Dermis microvascular lymphatic vessel endothelial cell (primary cell): ENCODE measurements at regions not wholly inside any gene's neighbourhood (a gene's known extent, or its start where the extent isn't known, plus 50 kb on each side); places are given as distances from the start of the nearest gene placed in this dataset.
"Not testable (repeated sequence)": the region's sequence is repeated elsewhere in the genome, so short reads cannot be mapped to it uniquely, and the experiment has no call there.

ENCODE experiments used
- DNase-seq, 2 donors: peaks; one replicate each; pipeline versions ENCODE4 v3.0.0 to v3.0.0-alpha.2; 2010; ENCODE audit warnings: low read depth in 2 of 2

DNA sequence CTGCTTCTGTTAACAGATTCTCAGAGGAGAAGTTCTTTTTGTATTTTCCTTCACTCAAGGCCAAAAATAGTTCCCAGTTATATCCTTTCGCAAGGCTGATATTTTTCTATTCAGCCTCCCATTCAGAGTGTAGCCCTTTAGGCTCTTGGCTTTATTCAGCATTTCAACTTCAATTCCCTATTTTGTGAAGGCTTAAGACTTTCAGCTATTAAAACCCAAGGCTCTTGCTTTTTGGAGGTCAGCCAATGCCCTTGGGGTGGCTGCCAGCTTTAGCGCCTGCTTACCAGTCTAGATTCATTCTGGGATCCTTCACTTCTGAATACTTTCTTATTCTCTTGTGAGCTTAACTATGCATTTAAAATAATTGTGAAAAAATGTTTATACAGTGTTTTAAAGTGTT, 57.3 kb upstream of the ADGRA3 start:
- no peak for DNase-seq

DNA sequence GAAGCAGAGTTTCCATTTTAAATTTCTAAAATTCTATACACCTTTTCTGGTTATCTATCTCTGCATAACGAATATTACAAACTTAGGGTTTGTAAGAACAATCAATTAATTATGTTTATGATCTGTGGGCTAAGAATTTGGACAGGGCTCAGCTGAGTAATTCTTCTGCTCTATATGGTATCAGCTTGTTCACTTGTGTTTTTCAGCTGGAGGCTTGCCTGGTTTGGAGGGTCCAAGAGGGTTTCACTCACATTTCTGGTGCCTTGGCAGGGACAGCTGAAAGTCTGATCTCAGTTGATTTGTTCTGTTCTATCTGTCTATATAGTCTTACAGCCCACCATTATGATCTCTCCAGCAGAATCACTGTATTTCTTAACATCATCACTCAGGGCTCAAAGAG, 57.8 kb upstream of the ADGRA3 start:
- DNase-seq, result no peak

- no peak for DNase-seq
These were observed 58.6 kb upstream of the ADGRA3 start for GRCh38 chr4:22574424-22574823.

GRCh38 chr4:22574880-22575279, 59.0 kb upstream of the ADGRA3 start:
- no peak for DNase-seq

DNA sequence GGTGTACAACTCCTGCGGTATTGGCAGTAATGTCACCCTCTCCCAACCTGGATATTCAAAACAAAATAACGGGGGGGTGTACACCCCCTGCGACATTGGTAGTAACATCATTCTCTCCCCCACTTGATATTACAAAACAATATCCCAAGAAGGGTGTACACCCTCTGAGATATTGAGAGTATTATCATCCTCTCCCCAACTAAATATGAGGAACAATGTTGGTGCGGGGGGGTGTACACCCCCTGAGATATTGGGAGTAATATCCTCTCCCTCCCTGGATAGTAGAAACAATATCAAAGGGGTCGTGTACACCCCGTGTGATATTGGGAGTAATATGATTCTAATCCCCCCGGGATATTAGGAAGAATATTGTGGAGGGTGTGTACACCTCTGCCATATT, 71.4 kb upstream of the ADGRA3 start:
- no peak for DNase-seq

DNA sequence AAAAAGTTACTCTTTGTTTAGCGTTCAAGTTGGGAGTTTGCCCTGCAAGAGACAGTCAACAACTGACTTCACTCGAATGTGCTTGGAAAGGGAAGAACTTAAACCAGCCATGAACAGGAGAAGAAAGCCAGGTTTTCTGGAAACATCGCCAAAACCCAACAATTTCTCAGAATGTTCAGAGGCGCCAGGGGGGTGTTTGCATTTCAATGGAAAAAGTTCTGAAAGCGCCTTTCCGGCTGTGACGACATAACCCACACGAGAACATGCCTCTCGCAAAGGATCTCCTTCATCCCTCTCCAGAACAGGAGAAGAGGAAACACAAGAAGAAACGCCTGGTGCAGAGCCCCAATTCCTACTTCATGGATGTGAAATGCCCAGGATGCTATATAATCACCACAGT, 78.1 kb upstream of the ADGRA3 start:
- no peak for DNase-seq

DNA sequence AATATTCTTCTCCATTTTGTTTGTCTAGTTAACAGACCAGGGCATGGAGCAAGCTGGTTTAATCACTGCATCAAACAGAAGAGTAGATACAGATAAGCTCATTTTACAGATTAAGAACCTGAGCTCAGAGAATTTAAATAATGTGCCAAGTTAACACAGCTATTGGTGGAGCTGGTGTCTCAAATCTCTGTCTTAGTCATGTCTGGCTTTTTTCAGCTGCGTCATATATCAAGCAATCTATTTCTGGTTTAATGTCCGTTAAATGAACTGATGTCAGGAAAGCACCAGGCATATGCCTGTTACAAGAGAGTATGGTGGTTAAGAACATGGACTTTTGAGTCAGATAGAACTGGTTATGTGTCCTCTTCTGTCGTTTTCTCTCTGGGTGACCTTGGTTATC, 79.8 kb upstream of the ADGRA3 start:
- DNase-seq, result no peak

GRCh38 chr4:22596409-22596808, 80.5 kb upstream of the ADGRA3 start:
- no peak for DNase-seq

DNA sequence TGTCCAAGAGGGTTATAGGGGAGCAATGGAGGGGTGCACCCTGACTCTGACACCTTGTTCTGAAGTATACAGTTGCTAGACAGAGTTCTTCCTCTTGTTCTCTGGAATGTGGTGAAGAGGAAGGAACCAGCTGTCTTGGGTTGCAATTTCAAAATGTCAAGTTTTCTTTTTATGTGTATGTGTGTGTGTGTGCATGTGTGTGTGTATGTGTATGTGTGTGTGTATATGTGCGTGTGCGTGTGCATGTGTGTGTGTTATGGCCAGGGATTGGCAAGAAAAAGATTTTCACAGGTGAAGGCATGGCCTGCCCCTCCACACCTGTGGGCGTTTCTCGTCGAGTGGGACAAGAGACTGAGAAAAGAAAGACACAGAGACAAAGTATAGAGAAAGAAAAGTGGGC, 81.6 kb upstream of the ADGRA3 start:
- DNase-seq, result no peak

DNA sequence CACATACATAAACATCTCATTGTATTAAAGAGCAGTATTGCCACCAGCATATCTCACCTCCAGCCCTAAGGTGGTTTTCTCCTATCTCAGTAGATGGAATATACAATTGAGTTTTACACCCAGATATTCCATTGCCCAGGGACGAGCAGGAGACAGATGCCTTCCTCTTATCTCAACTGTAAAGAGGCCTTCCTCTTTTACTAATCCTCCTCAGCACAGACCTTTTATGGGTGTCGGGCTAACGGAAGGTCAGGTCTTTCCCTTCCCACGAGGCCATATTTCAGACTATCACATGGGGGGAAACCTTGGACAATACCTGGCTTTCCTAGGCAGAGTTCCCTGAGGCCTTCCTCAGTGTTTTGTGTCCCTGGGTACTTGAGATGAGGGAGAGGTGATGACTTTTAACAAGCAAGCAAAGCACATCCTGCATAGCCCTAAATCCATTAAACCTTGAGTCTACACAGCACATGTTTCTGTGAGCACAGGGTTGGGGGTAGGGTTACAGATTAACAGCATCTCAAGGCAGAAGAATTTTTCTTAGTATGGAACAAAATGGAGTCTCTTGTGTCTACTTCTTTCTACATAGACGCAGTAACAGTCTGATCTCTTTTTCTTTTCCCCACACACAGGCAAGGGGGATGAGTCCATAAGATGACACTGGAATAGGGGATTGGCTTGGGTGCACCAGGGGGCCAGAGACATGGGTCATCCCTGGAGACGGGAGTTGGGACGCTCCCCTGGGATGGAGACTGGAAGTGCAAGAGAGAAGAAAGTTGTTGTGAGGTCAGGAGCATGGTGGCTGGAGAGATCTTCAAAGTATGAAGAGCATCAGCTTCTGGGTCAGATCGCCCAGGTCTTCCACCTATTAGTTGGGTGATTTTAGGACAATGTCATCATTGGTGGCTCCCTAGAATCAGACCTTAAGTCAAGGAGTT, 82.5 kb upstream of the ADGRA3 start:
- DNase-seq, result not testable (repeated sequence)

DNA sequence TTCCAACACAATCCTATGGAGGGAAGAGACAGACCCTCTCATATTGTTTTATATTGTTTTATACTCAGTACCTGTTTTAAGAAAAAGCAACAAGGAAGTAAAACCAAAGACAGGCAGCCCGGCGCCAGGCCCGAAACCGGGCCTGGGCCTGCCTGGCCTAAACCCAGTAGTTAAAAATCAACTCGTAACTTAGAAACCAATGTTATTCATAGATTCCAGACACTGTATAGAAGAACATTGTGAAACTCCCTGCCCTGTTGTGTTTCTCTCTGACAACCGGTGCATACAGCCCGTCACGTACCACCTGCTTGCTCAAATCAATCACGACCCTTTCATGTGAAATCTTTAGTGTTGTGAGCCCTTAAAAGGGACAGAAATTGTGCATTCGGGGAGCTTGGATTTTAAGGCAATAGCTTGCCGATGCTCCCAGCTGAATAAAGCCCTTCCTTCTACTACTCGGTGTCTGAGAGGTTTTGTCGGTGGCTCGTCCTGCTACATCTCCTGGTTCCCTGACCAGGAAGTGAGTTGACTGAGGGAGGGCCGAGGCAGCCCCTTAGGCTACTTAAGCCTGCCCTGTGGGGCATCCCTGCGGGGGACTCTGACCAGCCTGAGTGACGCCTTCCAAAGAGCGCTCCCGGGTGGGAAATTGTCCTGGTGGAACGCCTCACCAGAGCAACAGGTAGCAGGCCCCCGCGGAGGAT, 83.5 kb upstream of the ADGRA3 start:
- not testable (repeated sequence) for DNase-seq

- DNase-seq, result not testable (repeated sequence)
These were observed 84.1 kb upstream of the ADGRA3 start for GRCh38 chr4:22599929-22600432.

DNA sequence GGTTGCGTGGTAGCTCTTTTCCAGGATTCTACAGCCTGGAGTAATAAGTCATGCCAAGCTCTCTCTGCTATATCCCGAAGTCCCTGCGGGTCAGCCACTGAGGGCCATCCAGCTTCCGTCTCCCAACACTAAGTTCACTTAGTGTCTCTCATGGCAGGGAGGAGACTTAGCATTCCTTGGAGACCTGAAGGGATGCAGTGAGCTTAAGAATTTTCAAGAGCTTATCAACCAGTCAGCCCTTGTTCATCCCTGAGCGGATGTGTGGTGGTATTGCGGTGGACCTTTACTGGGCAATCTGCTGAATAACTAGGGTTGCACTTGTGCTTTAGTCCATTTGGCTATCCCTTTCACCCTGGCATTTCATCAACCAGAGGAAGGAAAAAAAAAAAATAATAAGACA, 85.8 kb upstream of the ADGRA3 start:
- DNase-seq, result not testable (repeated sequence)

- peak; percentile 2 to 18 for DNase-seq
These were observed 85.4 kb upstream of the GBA3 start for GRCh38 chr4:22607382-22607781.

DNA sequence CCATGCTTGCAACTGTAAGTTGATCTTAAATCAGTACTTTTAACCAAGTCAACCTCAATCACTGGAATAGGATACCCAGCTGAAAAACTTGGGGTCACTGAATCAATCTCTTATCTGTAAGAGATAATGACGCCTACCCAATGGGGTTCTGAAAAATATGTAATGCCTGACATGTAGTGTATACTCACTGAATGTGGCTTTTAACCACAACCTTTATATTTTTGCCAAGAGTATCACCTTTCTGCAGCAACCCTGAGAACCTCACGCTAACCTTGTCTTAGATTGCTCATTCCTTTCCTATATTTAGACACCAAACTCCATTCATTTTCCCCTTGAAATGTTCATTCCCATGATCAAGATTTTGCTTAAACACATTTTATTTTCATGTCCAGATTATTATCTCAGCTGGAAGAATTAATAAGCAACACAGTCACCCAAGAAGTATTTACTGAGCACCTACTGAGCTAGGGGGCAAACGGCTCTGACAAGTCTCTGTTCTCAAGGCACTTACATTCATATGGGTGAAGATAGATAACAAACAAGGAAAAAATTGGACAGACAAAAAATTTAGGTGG, 82.7 kb upstream of the GBA3 start:
- DNase-seq, result not testable (repeated sequence)

- no peak for DNase-seq
These were observed 78.6 kb upstream of the GBA3 start for GRCh38 chr4:22614114-22614513.

DNA sequence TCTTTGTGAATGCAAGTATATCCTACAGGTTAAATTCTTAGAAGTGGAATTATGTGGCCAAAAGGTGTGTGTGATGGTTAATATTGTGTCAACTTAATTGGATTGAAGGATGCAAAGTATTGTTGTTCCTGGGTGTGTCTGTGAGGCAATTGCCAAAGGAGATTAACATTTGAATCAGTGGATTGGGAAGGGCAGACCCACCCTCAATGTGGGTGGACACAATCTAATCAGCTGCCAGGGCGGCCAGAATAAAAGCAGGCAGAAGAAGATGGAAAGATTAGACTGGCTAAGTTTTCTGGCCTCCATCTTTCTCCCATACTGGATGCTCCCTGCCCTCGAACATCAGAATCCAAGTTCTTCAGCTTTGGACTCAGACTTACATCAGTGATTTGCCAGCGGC, 76.2 kb upstream of the GBA3 start:
- DNase-seq, result no peak

DNA sequence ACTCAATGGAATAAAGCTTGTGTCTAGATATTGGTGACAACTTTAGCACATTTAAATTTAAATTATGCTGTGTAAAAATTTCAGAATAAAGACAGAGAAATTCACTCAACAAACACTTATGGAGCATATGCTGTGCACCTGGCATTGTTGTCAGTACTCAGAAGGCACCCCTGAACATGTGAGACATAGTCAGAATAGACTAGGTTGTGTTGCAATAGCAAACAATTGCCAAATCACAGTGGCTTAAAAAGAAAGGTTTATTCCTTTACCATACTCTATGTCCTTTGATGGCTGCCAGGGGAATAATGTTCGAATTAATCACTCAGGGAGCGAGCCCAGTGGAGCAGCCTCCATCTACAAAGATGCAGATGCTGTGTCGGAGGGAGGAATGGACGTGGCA, 72.6 kb upstream of the GBA3 start:
- DNase-seq, result not testable (repeated sequence)

DNA sequence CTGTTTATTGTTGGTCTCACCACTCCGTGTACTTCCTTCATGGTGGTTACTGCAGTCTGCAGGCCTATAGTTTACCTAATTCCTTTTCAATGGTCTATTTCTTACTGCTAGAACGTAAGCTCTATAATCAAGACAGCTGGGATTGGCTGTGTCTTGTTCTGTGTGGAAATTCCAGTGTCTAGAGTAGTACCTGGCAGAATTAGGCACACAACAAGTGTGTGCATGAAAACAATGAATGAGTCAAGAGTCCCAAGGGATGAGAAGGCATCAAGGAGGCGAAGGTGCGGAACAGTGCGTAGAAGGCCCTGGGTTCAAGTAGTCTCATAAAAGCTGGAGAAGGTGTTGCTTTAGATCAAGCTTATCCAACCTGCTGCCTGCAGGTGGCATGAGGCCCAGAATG, 70.8 kb upstream of the GBA3 start:
- not testable (repeated sequence) for DNase-seq

DNA sequence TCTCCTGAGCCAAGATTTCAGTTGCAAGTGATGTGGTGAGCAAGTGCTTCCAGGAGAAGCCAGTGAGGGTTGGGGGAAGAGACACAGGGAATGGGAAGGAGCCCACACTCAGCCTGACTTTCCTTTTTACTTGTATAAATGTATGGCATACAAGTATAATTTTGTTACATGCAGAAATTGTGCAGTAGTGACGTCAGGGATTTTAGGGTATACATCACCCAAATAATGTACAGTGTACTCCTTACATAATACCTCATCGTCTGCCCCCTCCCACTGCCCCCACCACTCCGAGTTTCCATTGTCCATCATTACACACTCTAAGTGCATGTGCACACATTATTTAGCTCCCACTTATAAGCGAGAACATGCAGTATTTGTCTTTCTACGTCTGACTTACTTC, 68.7 kb upstream of the GBA3 start:
- not testable (repeated sequence) for DNase-seq

DNA sequence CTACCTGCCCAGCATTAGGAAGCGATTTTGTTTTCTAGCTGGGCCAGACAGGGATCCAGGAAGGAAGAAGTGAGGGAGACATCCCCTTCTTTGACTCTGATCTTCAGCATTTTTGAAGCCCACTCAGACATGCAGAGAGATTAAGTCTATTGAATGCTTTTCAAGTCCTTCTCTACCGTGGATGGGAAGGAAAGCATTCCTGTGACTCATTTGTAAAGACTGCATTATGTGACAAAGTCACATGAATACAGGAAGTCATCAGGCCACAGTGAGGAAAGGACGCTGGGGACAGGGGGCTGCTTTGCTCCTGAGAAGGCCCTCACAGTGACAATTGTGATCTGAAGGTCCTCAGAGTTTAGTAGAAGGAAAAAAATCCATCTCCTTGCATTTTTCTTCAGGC, 67.4 kb upstream of the GBA3 start:
- no peak for DNase-seq

- DNase-seq, result not testable (repeated sequence)
These were observed 64.9 kb upstream of the GBA3 start for GRCh38 chr4:22627851-22628250.
